Caco-2 (cell line): ENCODE measurements at regions not wholly inside any gene's neighbourhood (a gene's known extent, or its start where the extent isn't known, plus 50 kb on each side); places are given as distances from the start of the nearest gene placed in this dataset.
"Not testable (repeated sequence)": the region's sequence is repeated elsewhere in the genome, so short reads cannot be mapped to it uniquely, and the experiment has no call there.

ENCODE experiments used
- BruUV-seq: library from RNA; stranded (reverse); fragments of 400-500 nt; replicated peaks from 2 replicates; lab custom pipeline; 2021; lab: Mats Ljungman, UMichigan
- CTCF ChIA-PET: fragments of 300-600 bp; sonication (Branson Sonifier 250); formaldehyde crosslinking; loops from one replicate; lab custom pipeline; 2022; ENCODE audit warnings: antibody characterized with exemption; lab: Charles Lee
- POLR2A ChIA-PET: fragments of 300-600 bp; sonication (Branson Sonifier 250); formaldehyde crosslinking; loops from one replicate; lab custom pipeline; 2022; ENCODE audit warnings: antibody characterized with exemption; lab: Charles Lee
- DNase-seq, 2 experiments: peaks; one replicate each; pipeline versions ENCODE4 v3.0.0 to v3.0.0-alpha.2; 2020 to 2022
- H3K27me3 ChIP-seq: replicated peaks from 2 replicates; pipeline ENCODE4 v1.6.0; 2011; ENCODE audit warnings: low read length; ENCODE audit not compliant: control insufficient read depth, insufficient read depth
- H3K36me3 ChIP-seq: 2 replicates; pipeline ENCODE4 v1.5.1; 2011; ENCODE audit warnings: low read length; ENCODE audit not compliant: control insufficient read depth, insufficient read depth
- H3K4me1 ChIP-seq: fragments of 250-450 bp; sonication (Bioruptor Pico); 2 replicates; pipeline ENCODE4 v1.5.1; 2020; ENCODE audit warnings: mild to moderate bottlenecking
- H3K4me3 ChIP-seq: 2 replicates; pipeline ENCODE4 v1.5.1; 2011; ENCODE audit warnings: low read depth, mild to moderate bottlenecking, control low read depth, low read length
- H3K9me3 ChIP-seq: fragments of 250-450 bp; sonication (Bioruptor Pico); 2 replicates; pipeline ENCODE4 v1.5.1; 2020; ENCODE audit warnings: mild to moderate bottlenecking, moderate library complexity
- H3K27ac Mint-ChIP-seq: one replicate; pipeline ENCODE4 v1.8.0; 2022; ENCODE audit warnings: mixed read lengths; ENCODE audit not compliant: unreplicated experiment
- H3K27me3 Mint-ChIP-seq: one replicate; pipeline ENCODE4 v1.8.0; 2022; ENCODE audit warnings: mixed read lengths; ENCODE audit not compliant: insufficient read depth, unreplicated experiment
- H3K36me3 Mint-ChIP-seq: one replicate; pipeline ENCODE4 v1.8.0; 2022; ENCODE audit warnings: mild to moderate bottlenecking, mixed read lengths; ENCODE audit not compliant: insufficient read depth, unreplicated experiment
- H3K4me1 Mint-ChIP-seq: one replicate; pipeline ENCODE4 v1.8.0; 2022; ENCODE audit warnings: low read depth, mixed read lengths; ENCODE audit not compliant: unreplicated experiment
- H3K4me3 Mint-ChIP-seq: one replicate; pipeline ENCODE4 v1.8.0; 2022; ENCODE audit warnings: mild to moderate bottlenecking, moderate library complexity, mixed read lengths; ENCODE audit not compliant: unreplicated experiment
- H3K9me3 Mint-ChIP-seq: one replicate; pipeline ENCODE4 v1.8.0; 2022; ENCODE audit warnings: mixed read lengths; ENCODE audit not compliant: unreplicated experiment
- intact Hi-C: fragments of 100-400 bp; cut with micrococcal nuclease; formaldehyde crosslinking; loops from one replicate; pipeline ENCODE4 v1.10.0; 2022; ENCODE audit not compliant: unreplicated experiment

DNA sequence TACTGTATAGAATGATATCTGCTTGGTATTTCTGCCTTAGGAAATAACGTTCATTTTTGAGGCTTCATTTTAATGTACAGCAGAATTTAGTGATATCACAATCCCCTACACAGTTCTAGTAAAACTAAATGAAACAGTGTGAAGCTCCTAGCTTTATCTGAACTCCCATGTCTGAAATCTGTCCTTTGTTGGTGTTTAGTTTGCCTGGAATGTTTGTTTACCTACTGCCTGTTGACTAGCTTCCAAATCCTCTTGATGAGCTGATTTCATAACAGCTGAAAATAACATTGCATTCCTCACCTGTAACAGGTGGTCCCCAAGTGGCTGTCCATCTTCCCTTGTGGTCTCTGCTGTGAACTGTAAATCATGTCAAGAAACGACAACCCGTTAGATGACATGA is 629.1 kb downstream of the TTLL7 start:
- DNase-seq, H3K4me3 Mint-ChIP-seq, H3K27me3 ChIP-seq, H3K4me1 ChIP-seq, H3K9me3 ChIP-seq, H3K27me3 Mint-ChIP-seq, CTCF ChIA-PET, BruUV-seq, H3K4me3 ChIP-seq, H3K36me3 Mint-ChIP-seq, intact Hi-C loops, H3K27ac Mint-ChIP-seq, POLR2A ChIA-PET, H3K36me3 ChIP-seq, H3K9me3 Mint-ChIP-seq, H3K4me1 Mint-ChIP-seq: not testable (repeated sequence)

DNA sequence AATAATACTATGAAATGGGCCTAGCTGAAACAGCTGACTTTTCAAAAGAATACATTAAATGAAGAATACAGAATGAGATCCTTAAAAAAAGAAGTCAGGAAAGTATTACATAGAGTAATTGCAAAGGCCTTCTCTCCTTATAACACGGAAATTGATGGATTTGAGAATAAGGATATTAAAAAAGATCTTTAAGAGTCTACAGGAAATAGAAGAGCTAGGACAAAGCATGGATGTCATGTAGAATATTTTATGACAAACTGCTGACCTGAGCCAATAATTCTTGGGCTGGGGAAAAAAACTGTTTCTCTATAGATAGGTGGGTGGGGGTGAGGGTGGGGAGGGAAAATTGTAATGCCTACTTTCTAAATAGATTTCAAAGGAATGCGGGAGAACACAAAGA is 633.6 kb downstream of the TTLL7 start:
- DNase-seq, H3K9me3 ChIP-seq, BruUV-seq, H3K27ac Mint-ChIP-seq, H3K4me3 ChIP-seq, CTCF ChIA-PET, H3K9me3 Mint-ChIP-seq, H3K27me3 ChIP-seq, H3K36me3 Mint-ChIP-seq, intact Hi-C loops, POLR2A ChIA-PET, H3K4me1 ChIP-seq, H3K36me3 ChIP-seq, H3K4me1 Mint-ChIP-seq, H3K4me3 Mint-ChIP-seq, H3K27me3 Mint-ChIP-seq: not testable (repeated sequence)

GRCh38 chr1:83345375-83345774 is 653.6 kb downstream of the TTLL7 start:
- H3K4me3 ChIP-seq, H3K9me3 ChIP-seq, H3K4me1 Mint-ChIP-seq, intact Hi-C loops, H3K27ac Mint-ChIP-seq, H3K4me3 Mint-ChIP-seq, H3K27me3 ChIP-seq, POLR2A ChIA-PET, DNase-seq, H3K27me3 Mint-ChIP-seq, H3K36me3 ChIP-seq, CTCF ChIA-PET, H3K36me3 Mint-ChIP-seq, H3K9me3 Mint-ChIP-seq, H3K4me1 ChIP-seq, BruUV-seq: not testable (repeated sequence)

DNA sequence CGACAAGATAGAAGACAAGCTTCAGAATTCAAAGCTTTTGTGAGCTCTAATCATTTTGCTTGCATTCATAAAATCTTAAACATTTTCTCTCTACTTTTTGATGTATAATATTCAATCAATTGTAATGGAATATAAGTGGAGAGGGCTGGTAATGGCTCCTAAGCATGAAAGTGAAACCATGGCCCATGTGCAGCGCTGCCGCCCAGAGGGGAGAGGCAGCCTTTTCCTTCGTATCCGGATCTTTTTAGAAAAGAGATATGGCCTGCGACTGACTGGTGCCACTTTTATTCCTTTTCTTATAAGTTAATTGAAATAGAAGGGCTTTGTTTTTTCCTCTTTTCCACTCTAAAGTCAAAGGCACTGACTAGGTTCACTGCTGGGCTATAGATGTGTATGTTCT is 655.2 kb downstream of the TTLL7 start:
- H3K9me3 Mint-ChIP-seq, H3K27me3 ChIP-seq, H3K36me3 Mint-ChIP-seq, POLR2A ChIA-PET, H3K4me3 ChIP-seq, H3K9me3 ChIP-seq, H3K4me1 ChIP-seq, CTCF ChIA-PET, intact Hi-C loops, H3K36me3 ChIP-seq, H3K4me1 Mint-ChIP-seq, DNase-seq, H3K4me3 Mint-ChIP-seq, BruUV-seq, H3K27ac Mint-ChIP-seq, H3K27me3 Mint-ChIP-seq: not testable (repeated sequence)

GRCh38 chr1:83342995-83343394 is 655.9 kb downstream of the TTLL7 start:
- H3K4me1 ChIP-seq, H3K27me3 Mint-ChIP-seq, CTCF ChIA-PET, intact Hi-C loops, POLR2A ChIA-PET, BruUV-seq, H3K4me1 Mint-ChIP-seq, H3K9me3 Mint-ChIP-seq, H3K4me3 Mint-ChIP-seq, DNase-seq, H3K36me3 ChIP-seq, H3K9me3 ChIP-seq, H3K36me3 Mint-ChIP-seq, H3K4me3 ChIP-seq, H3K27ac Mint-ChIP-seq, H3K27me3 ChIP-seq: not testable (repeated sequence)

DNA sequence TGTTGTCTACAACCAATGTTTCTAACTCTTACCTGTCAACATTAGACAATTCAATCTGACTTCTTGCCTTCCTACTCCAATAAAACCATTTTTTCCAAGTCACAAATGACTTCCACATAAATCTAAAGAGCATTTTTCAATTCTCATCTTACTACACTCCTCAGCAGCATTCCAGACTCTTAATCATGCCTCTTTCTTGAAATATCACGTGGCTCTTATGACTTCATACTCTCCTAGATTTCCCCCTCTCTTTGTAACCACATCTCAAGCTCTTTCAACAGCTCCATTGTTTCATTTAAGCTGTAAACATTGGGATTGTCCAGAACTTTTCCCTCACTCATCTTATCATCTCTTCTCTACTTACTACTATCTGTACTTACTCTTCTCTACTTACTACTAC is 666.6 kb downstream of the TTLL7 start:
- DNase-seq, H3K36me3 Mint-ChIP-seq, intact Hi-C loops, H3K9me3 ChIP-seq, H3K4me3 ChIP-seq, H3K9me3 Mint-ChIP-seq, H3K27ac Mint-ChIP-seq, H3K36me3 ChIP-seq, CTCF ChIA-PET, H3K4me1 Mint-ChIP-seq, H3K27me3 Mint-ChIP-seq, POLR2A ChIA-PET, H3K4me1 ChIP-seq, H3K4me3 Mint-ChIP-seq, H3K27me3 ChIP-seq, BruUV-seq: not testable (repeated sequence)
